IMR-90 (cell line): ENCODE measurements at regions not wholly inside any gene's neighbourhood (a gene's known extent, or its start where the extent isn't known, plus 50 kb on each side); places are given as distances from the start of the nearest gene placed in this dataset.
"Not testable (repeated sequence)": the region's sequence is repeated elsewhere in the genome, so short reads cannot be mapped to it uniquely, and the experiment has no call there.

Experiments
- ATAC-seq: fragments of 200-7000 bp; cut with Tn5 transposase; 2 replicates; pipeline ENCODE4 v1.9.1; 2020; ENCODE audit warnings: low read depth, mild to moderate bottlenecking, moderate library complexity
- BruUV-seq: library from RNA; stranded (reverse); fragments of 400-500 nt; replicated peaks from 2 replicates; lab custom pipeline; 2021; lab: Mats Ljungman, UMichigan
- CTCF ChIA-PET: fragments of 300-600 bp; formaldehyde crosslinking; extraction: SDS; loops from one replicate; lab custom pipeline; 2021; ENCODE audit warnings: antibody characterized with exemption; lab: Yijun Ruan, JAX
- POLR2A ChIA-PET: fragments of 300-600 bp; sonication (Branson Sonifier 250); formaldehyde crosslinking; loops from one replicate; lab custom pipeline; 2022; ENCODE audit warnings: antibody characterized with exemption; ENCODE audit not compliant: unreplicated experiment; lab: Charles Lee
- DNase-seq: peaks from one replicate; pipeline ENCODE4 v3.0.0; 2013
- H2AFZ ChIP-seq: replicated peaks from 2 replicates; pipeline ENCODE3; 2013; ENCODE audit warnings: low read length, mild to moderate bottlenecking; ENCODE audit not compliant: poor library complexity
- H2AK5ac ChIP-seq: 2 replicates; pipeline ENCODE4 v1.6.1; 2013; ENCODE audit warnings: low read depth, low read length, inconsistent platforms
- H2AK9ac ChIP-seq: replicated peaks from 2 replicates; pipeline ENCODE3; 2013; ENCODE audit warnings: mild to moderate bottlenecking, low read depth, low read length, moderate library complexity; ENCODE audit not compliant: poor library complexity
- H2BK120ac ChIP-seq: 2 replicates; pipeline ENCODE4 v1.6.1; 2013; ENCODE audit warnings: low read depth, low read length, inconsistent platforms
- H2BK15ac ChIP-seq: 3 replicates; pipeline ENCODE4 v1.6.1; 2013; ENCODE audit warnings: low read depth, low read length, inconsistent platforms
- H2BK20ac ChIP-seq: 2 replicates; pipeline ENCODE4 v1.6.1; 2013; ENCODE audit warnings: low read depth, mild to moderate bottlenecking, inconsistent platforms, low read length, moderate library complexity
- H2BK5ac ChIP-seq: 2 replicates; pipeline ENCODE4 v1.6.1; 2013; ENCODE audit warnings: mild to moderate bottlenecking, low read depth, low read length, inconsistent platforms; ENCODE audit not compliant: poor library complexity, severe bottlenecking
- H3K14ac ChIP-seq: replicated peaks from 2 replicates; pipeline ENCODE4 v1.6.1; 2013; ENCODE audit warnings: low read depth, low read length, inconsistent platforms
- H3K18ac ChIP-seq: 2 replicates; pipeline ENCODE4 v1.6.1; 2013; ENCODE audit warnings: low read depth, low read length, control low read depth
- H3K23ac ChIP-seq: 2 replicates; pipeline ENCODE4 v1.6.1; 2013; ENCODE audit warnings: low read depth, low read length, inconsistent platforms
- H3K27ac ChIP-seq: 2 replicates; pipeline ENCODE4 v1.5.1; 2013; ENCODE audit warnings: mild to moderate bottlenecking, control low read depth, low read length; ENCODE audit not compliant: insufficient read depth
- H3K27me3 ChIP-seq: 2 replicates; pipeline ENCODE4 v1.6.1; 2013; ENCODE audit warnings: low read length; ENCODE audit not compliant: control insufficient read depth, insufficient read depth
- H3K36me3 ChIP-seq: 2 replicates; pipeline ENCODE4 v1.6.1; 2013; ENCODE audit warnings: low read length, mixed read lengths; ENCODE audit not compliant: control insufficient read depth, insufficient read depth
- H3K4ac ChIP-seq: 2 replicates; pipeline ENCODE4 v1.6.1; 2013; ENCODE audit warnings: low read depth, low read length, inconsistent platforms
- H3K4me1 ChIP-seq: 2 replicates; pipeline ENCODE4 v1.6.1; 2013; ENCODE audit warnings: low read length, mixed read lengths; ENCODE audit not compliant: control insufficient read depth, insufficient read depth
- H3K4me2 ChIP-seq: 2 replicates; pipeline ENCODE4 v1.6.1; 2013; ENCODE audit warnings: low read depth, mild to moderate bottlenecking, control low read depth, low read length, moderate library complexity
- H3K4me3 ChIP-seq: 2 replicates; pipeline ENCODE4 v1.5.1; 2013; ENCODE audit warnings: low read depth, mild to moderate bottlenecking, control low read depth, low read length, moderate library complexity; ENCODE audit not compliant: insufficient read depth
- H3K56ac ChIP-seq: 2 replicates; pipeline ENCODE4 v1.6.1; 2013; ENCODE audit warnings: low read length, inconsistent platforms; ENCODE audit not compliant: insufficient read depth; ENCODE audit errors: extremely low read depth
- H3K79me1 ChIP-seq, 2 experiments: 2 replicates each; pipeline ENCODE4 v1.6.1; 2013; ENCODE audit warnings: low read length in 2 of 2, inconsistent platforms in 1 of 2, low read depth in 1 of 2
- H3K9ac ChIP-seq: 2 replicates; pipeline ENCODE4 v1.6.1; 2013; ENCODE audit warnings: low read depth, low read length, control low read depth
- H3K9me1 ChIP-seq: 2 replicates; pipeline ENCODE4 v1.6.1; 2013; ENCODE audit warnings: low read length, inconsistent platforms; ENCODE audit not compliant: insufficient read depth
- H3K9me3 ChIP-seq: 2 replicates; pipeline ENCODE4 v1.6.1; 2013; ENCODE audit warnings: low read length; ENCODE audit not compliant: control insufficient read depth, insufficient read depth
- H4K20me1 ChIP-seq: 2 replicates; pipeline ENCODE4 v1.6.1; 2013; ENCODE audit warnings: low read length, inconsistent platforms; ENCODE audit not compliant: insufficient read depth
- H4K5ac ChIP-seq: 2 replicates; pipeline ENCODE4 v1.6.1; 2013; ENCODE audit warnings: mild to moderate bottlenecking, low read depth, low read length, control low read depth
- H4K8ac ChIP-seq, 2 experiments: 2 replicates each; pipeline ENCODE4 v1.6.1; 2013; ENCODE audit warnings: low read depth in 2 of 2, low read length in 2 of 2, control low read depth in 1 of 2, inconsistent platforms in 1 of 2
- H4K91ac ChIP-seq: 2 replicates; pipeline ENCODE4 v1.6.1; 2013; ENCODE audit warnings: low read depth, low read length, inconsistent platforms; ENCODE audit not compliant: insufficient read depth
- WGBS, 2 experiments: methylation state at CpG; one replicate each; pipeline versions ENCODE4 v1.1.5 to v1.1.7; 2013; ENCODE audit warnings: missing lambda C conversion rate in 2 of 2; ENCODE audit not compliant: insufficient read length in 1 of 2; ENCODE audit errors: extremely low coverage in 2 of 2; 5-methylcytosine and 5-hydroxymethylcytosine counted together
- dilution Hi-C: fragments of 300-500 bp; cut with HindIII; formaldehyde crosslinking; loops from one replicate; pipeline ENCODE4 v1.14.3; 2018; ENCODE audit warnings: low sequenced_read_pairs; ENCODE audit not compliant: unreplicated experiment
- in situ Hi-C: fragments of 300-500 bp; cut with MboI; formaldehyde crosslinking; loops from 3 replicates; pipeline ENCODE4 v1.14.3; 2019; ENCODE audit warnings: low sequenced_read_pairs, inconsistent platforms, mixed read lengths
- intact Hi-C: fragments of 100-400 bp; cut with micrococcal nuclease; formaldehyde crosslinking; loops from 2 replicates; pipeline ENCODE4 v1.10.0; 2022

DNA sequence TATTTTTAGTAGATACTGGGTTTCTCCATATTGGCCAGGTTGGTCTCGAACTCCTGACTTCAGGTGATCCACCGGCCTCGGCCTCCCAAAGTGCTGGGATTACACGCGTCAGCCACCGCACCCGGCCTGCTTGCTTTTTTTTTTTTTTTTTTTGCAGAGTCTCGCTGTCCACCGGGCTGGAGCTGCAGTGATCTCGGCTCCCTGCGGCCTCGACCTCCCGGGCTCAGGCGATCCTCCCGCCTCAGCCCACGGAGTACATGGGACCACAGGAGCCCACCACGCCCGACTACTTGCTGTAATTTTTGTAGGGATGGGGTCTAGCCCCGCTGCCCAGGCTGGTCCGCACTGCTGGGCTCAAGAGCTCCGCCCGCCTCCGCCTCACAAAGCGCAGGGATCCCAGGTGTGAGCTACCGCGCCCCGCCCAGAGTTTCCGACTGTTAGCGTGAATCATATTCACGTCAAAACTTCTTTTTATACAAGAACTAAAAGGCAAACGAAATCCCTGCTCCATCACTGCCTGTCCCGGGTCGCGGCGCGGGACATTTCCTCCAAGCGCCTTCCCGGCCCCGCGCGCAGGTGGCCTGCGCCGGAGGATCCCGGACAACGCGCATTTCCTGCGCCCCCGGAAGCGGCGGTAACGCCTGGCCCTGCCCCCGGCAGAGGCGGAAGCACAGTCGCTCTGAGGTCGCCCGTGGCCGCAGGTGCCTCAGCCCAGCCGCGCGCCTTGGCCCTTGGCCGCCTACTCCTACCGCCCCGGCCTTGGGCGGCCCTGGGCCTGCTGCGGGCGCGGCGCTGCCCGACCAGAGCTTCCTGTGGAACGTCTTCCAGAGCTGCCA is 50.9 kb upstream of the APOD start:
- BruUV-seq, H2AK9ac ChIP-seq: not testable (repeated sequence)

More for the DNA sequence above, 50.9 kb upstream of the APOD start:
- H2BK20ac ChIP-seq, dilution Hi-C loops, H2BK15ac ChIP-seq, H3K56ac ChIP-seq, H3K9me1 ChIP-seq, H3K18ac ChIP-seq, POLR2A ChIA-PET, H2AK5ac ChIP-seq, H2BK120ac ChIP-seq, H4K91ac ChIP-seq, H2AFZ ChIP-seq, H3K27me3 ChIP-seq, H3K9me3 ChIP-seq, H3K79me1 ChIP-seq, H2BK5ac ChIP-seq, in situ Hi-C loops, H4K20me1 ChIP-seq, H3K23ac ChIP-seq, H3K27ac ChIP-seq, DNase-seq, H3K4ac ChIP-seq, CTCF ChIA-PET, H3K14ac ChIP-seq, H3K36me3 ChIP-seq, H3K4me1 ChIP-seq, intact Hi-C loops: not testable (repeated sequence)
- peak overlapping the region; percentile 62 for H3K4me3 ChIP-seq
- WGBS, 2 experiments, result no CpG with 5 or more reads among the region's 70 CpGs
- H3K9ac ChIP-seq, result peak overlapping the region; percentile 63; the same call in 1 of the 2 replicates
- peak overlapping the region; percentile 63; the same call in 1 of the 2 replicates for H4K5ac ChIP-seq
- peak; percentile 97 for ATAC-seq
- peak overlapping the region; percentile 68 to 70; a peak in 1 of 4 replicates for H4K8ac ChIP-seq
- peak overlapping the region; percentile 71 for H3K4me2 ChIP-seq
